Neural crest cell (in vitro differentiated cells): ENCODE measurements at regions not wholly inside any gene's neighbourhood (a gene's known extent, or its start where the extent isn't known, plus 50 kb on each side); places are given as distances from the start of the nearest gene placed in this dataset.

Experiments
- DNase-seq: peaks from one replicate; pipeline ENCODE4 v3.0.0; 2021; ENCODE audit warnings: low read depth, mixed read lengths, low spot score
- H3K27ac Mint-ChIP-seq: one replicate; pipeline ENCODE4 v1.8.0; 2021; ENCODE audit warnings: mild to moderate bottlenecking, mixed read lengths; ENCODE audit not compliant: unreplicated experiment
- H3K27me3 Mint-ChIP-seq: 2 replicates; pipeline ENCODE4 v1.8.0; 2021; ENCODE audit warnings: low read depth, mild to moderate bottlenecking, mixed read lengths
- H3K36me3 Mint-ChIP-seq: 2 replicates; pipeline ENCODE4 v1.8.0; 2021; ENCODE audit warnings: low read depth, mild to moderate bottlenecking, mixed read lengths
- H3K4me1 Mint-ChIP-seq: 2 replicates; pipeline ENCODE4 v1.8.0; 2021; ENCODE audit warnings: mixed read lengths
- H3K4me3 Mint-ChIP-seq: one replicate; pipeline ENCODE4 v1.8.0; 2021; ENCODE audit warnings: mild to moderate bottlenecking, mixed read lengths
- H3K9me3 Mint-ChIP-seq: 2 replicates; pipeline ENCODE4 v1.8.0; 2021; ENCODE audit warnings: mixed read lengths
- TF ChIP-seq, protein P1 (sequence below): fragments of 200-600 bp; sonication (generic); conservative IDR thresholded peaks from 2 replicates; pipeline ENCODE4 v1.5.0; 2021; ENCODE audit warnings: antibody characterized with exemption, mild to moderate bottlenecking

GRCh38 chr10:62464308-62464707 is 90.1 kb downstream of the ZNF365 start:
- no peaks in the 10 kb centered on the region for H3K9me3 Mint-ChIP-seq
- TF ChIP-seq, protein P1, sequence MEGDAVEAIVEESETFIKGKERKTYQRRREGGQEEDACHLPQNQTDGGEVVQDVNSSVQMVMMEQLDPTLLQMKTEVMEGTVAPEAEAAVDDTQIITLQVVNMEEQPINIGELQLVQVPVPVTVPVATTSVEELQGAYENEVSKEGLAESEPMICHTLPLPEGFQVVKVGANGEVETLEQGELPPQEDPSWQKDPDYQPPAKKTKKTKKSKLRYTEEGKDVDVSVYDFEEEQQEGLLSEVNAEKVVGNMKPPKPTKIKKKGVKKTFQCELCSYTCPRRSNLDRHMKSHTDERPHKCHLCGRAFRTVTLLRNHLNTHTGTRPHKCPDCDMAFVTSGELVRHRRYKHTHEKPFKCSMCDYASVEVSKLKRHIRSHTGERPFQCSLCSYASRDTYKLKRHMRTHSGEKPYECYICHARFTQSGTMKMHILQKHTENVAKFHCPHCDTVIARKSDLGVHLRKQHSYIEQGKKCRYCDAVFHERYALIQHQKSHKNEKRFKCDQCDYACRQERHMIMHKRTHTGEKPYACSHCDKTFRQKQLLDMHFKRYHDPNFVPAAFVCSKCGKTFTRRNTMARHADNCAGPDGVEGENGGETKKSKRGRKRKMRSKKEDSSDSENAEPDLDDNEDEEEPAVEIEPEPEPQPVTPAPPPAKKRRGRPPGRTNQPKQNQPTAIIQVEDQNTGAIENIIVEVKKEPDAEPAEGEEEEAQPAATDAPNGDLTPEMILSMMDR = no peak
- no peak overlapping the region for H3K27ac Mint-ChIP-seq
- no peaks in the 10 kb centered on the region for H3K4me1 Mint-ChIP-seq
- no peaks in the 10 kb centered on the region for H3K27me3 Mint-ChIP-seq
- no peaks in the 10 kb centered on the region for H3K36me3 Mint-ChIP-seq
- no peak overlapping the region for H3K4me3 Mint-ChIP-seq
- DNase-seq = no peak

- Mint-ChIP-seq H3K27ac (no peak overlapping the region), H3K4me1 (no peaks in the 10 kb centered on the region), H3K36me3 (no peaks in the 10 kb centered on the region), H3K4me3 (no peak overlapping the region), H3K27me3 (peaks cover 2% of the 10 kb centered on the region), H3K9me3 (no peaks in the 10 kb centered on the region)
- TF ChIP-seq, protein P1 = no peak
- no peak for DNase-seq
Observed at GRCh38 chr10:62466590-62466989, 92.4 kb downstream of the ZNF365 start.

DNA sequence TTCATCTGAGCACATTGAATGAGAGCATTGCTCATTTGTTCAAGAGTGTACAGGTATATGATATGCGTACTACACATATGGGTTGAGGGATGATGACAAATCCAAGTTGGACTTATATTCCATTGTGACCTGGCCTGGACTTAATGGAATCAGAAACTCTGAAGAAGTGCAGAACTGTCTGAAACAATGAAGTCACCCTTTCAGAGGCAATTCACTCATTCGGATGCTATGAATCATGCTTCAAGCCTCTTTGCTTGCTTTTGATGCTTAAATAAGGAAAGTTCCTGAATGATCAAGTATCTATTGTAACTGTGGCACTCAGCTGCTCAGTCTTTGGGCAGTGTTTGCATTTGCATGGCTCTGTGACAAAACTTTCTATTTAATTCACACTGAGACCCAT is 93.4 kb downstream of the ZNF365 start:
- no peak overlapping the region for H3K4me3 Mint-ChIP-seq
- DNase-seq = no peak
- H3K9me3 Mint-ChIP-seq = no peaks in the 10 kb centered on the region
- peaks cover 2% of the 10 kb centered on the region for H3K27me3 Mint-ChIP-seq
- no peaks in the 10 kb centered on the region for H3K4me1 Mint-ChIP-seq
- TF ChIP-seq, protein P1 = no peak
- no peak overlapping the region for H3K27ac Mint-ChIP-seq
- no peaks in the 10 kb centered on the region for H3K36me3 Mint-ChIP-seq

GRCh38 chr10:62471711-62472110 is 97.5 kb downstream of the ZNF365 start:
- DNase-seq = no peak
- Mint-ChIP-seq H3K27me3 (peaks cover 4% of the 10 kb centered on the region), H3K36me3 (no peaks in the 10 kb centered on the region), H3K27ac (no peak overlapping the region), H3K4me3 (no peak overlapping the region), H3K4me1 (no peaks in the 10 kb centered on the region), H3K9me3 (peaks cover 6% of the 10 kb centered on the region)
- TF ChIP-seq, protein P1 = no peak

- H3K9me3 Mint-ChIP-seq = peaks cover 10% of the 10 kb centered on the region
- TF ChIP-seq, protein P1 = no peak
- peaks cover 4% of the 10 kb centered on the region for H3K27me3 Mint-ChIP-seq
- H3K4me3 Mint-ChIP-seq = no peak overlapping the region
- no peak overlapping the region for H3K27ac Mint-ChIP-seq
- no peaks in the 10 kb centered on the region for H3K4me1 Mint-ChIP-seq
- no peaks in the 10 kb centered on the region for H3K36me3 Mint-ChIP-seq
- no peak for DNase-seq
Observed at GRCh38 chr10:62473241-62473640, 99.1 kb downstream of the ZNF365 start.

- H3K4me3 Mint-ChIP-seq = no peak overlapping the region
- peaks cover 2% of the 10 kb centered on the region for H3K27me3 Mint-ChIP-seq
- H3K9me3 Mint-ChIP-seq = peaks cover 10% of the 10 kb centered on the region
- no peak for DNase-seq
- no peaks in the 10 kb centered on the region for H3K4me1 Mint-ChIP-seq
- no peak overlapping the region for H3K27ac Mint-ChIP-seq
- TF ChIP-seq, protein P1 = no peak
- H3K36me3 Mint-ChIP-seq = no peaks in the 10 kb centered on the region
Observed at GRCh38 chr10:62475551-62475950, 101.4 kb downstream of the ZNF365 start.
